Liver (tissue), 3 donors: ENCODE measurements at regions not wholly inside any gene's neighbourhood (a gene's known extent, or its start where the extent isn't known, plus 50 kb on each side); places are given as distances from the start of the nearest gene placed in this dataset.

Experiments used
- ATF3 ChIP-seq: IDR thresholded peaks from 2 replicates; pipeline ENCODE4 v1.6.1; 2016; ENCODE audit warnings: antibody characterized with exemption
- CTCF ChIP-seq: fragments of 150-350 bp; IDR thresholded peaks from 2 replicates; pipeline ENCODE4 v1.5.1; 2017; ENCODE audit warnings: improper control_type of control experiment, low read depth, low read length; ENCODE audit not compliant: missing input control
- EGR1 ChIP-seq, 2 donors: IDR thresholded peaks; 2 replicates each; pipeline ENCODE4 v1.6.1; 2016 to 2018; ENCODE audit warnings: antibody characterized with exemption in 2 of 2, low read depth in 2 of 2
- FOXA1 ChIP-seq: IDR thresholded peaks from 2 replicates; pipeline ENCODE4 v1.6.1; 2016; ENCODE audit warnings: antibody characterized with exemption
- GABPA ChIP-seq, 2 donors: IDR thresholded peaks in 1 of 2; conservative IDR thresholded peaks in 1 of 2; 2 replicates each; pipeline ENCODE4 v1.6.1; 2016; ENCODE audit warnings: antibody characterized with exemption in 2 of 2, mild to moderate bottlenecking in 1 of 2, moderate library complexity in 1 of 2
- JUND ChIP-seq, 2 donors: IDR thresholded peaks; 2 replicates each; pipeline ENCODE4 v1.6.1; 2016; ENCODE audit warnings: antibody characterized with exemption in 2 of 2
- MAX ChIP-seq: IDR thresholded peaks from 2 replicates; pipeline ENCODE4 v1.6.1; 2016; ENCODE audit warnings: antibody characterized with exemption
- NR2F2 ChIP-seq: IDR thresholded peaks from 2 replicates; pipeline ENCODE4 v1.6.1; 2016; ENCODE audit warnings: antibody characterized with exemption
- RAD21 ChIP-seq, 2 donors: IDR thresholded peaks; 2 replicates each; pipeline ENCODE4 v1.6.1; 2016; ENCODE audit warnings: antibody characterized with exemption in 2 of 2, mild to moderate bottlenecking in 2 of 2
- TAF1 ChIP-seq: conservative IDR thresholded peaks from 2 replicates; pipeline ENCODE4 v1.6.1; 2016; ENCODE audit warnings: antibody characterized with exemption, mild to moderate bottlenecking
- YY1 ChIP-seq: IDR thresholded peaks from 2 replicates; pipeline ENCODE4 v1.6.1; 2016; ENCODE audit warnings: antibody characterized with exemption, mild to moderate bottlenecking
- ZBTB33 ChIP-seq: IDR thresholded peaks from 2 replicates; pipeline ENCODE4 v1.6.1; 2016; ENCODE audit warnings: antibody characterized with exemption
- donor health status: healthy.
- donor health status: healthy.

GRCh38 chr7:121519548-121520521 is 123.7 kb upstream of the FAM3C start:
- TF ChIP-seq CTCF: no peak
- no peak for TF ChIP-seq GABPA (IDR thresholded peaks at IDR 0.05 in 1 of 2, conservative IDR thresholded peaks at IDR 0.05 in 1 of 2)
- TF ChIP-seq JUND (IDR thresholded peaks at IDR 0.05): no peak
- TF ChIP-seq NR2F2: no peak
- no peak for TF ChIP-seq YY1
- peak in 1 of 2 donors; percentile 17 for TF ChIP-seq RAD21 (IDR thresholded peaks at IDR 0.05)
- no peak for TF ChIP-seq EGR1 (IDR thresholded peaks at IDR 0.05; ENCODE audit: low read depth in 2 of 2)
- TF ChIP-seq FOXA1: no peak
- TF ChIP-seq ZBTB33: no peak
- no peak for TF ChIP-seq MAX
- TF ChIP-seq TAF1: no peak
- no peak for TF ChIP-seq ATF3
